ENCODE measurements at regions not wholly inside any gene's neighbourhood (a gene's known extent, or its start where the extent isn't known, plus 50 kb on each side); places are given as distances from the start of the nearest gene placed in this dataset.
A peak's percentile ranks its signal among the peaks of the same experiment; 100 is the strongest.

DNA sequence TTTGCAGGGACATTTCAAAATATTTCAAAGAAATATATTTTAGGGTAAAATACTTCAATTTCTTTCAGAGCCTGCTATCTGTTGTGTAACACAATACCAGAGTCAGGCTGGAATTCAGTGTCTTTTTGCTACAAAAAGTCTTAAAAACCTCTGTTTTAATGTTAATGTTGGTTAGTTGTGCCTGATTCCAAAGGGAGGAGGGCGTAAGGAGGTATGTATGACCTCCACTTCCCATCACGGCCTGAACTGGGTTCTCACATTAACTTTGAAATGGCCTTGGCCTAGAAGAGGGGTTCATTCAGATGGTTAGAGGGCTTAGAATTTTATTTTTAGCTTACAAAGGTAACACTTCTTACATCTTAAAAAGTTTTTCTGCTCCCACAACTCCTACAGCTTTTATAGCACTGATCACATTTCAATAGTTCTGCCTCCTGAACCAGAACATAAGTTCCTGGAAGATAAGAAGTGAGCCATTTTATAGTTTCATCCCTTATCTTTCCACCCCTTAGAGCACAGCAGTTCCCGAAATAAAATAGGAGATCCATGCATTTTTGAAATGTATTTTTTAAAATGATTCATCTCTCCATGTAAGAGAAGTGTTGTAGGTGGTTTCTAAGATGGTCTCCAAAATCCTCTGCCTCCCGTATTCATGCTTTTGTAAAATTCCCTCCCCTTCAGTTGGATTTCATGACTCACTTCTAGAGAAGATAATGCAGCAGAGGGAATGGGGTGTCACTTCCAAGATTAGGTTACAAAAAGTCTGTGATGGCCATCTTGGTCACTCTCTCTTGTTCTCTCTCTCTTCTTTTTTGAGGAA is 543.1 kb upstream of the NECTIN3 start (continued):
- TF ChIP-seq POLR2AphosphoS2 (IDR thresholded peaks at IDR 0.05; ENCODE audit: low read length) (no peak), SETDB1 (IDR thresholded peaks at IDR 0.05; ENCODE audit: low read length) (no peak), JUND (IDR thresholded peaks at IDR 0.05; ENCODE audit: borderline replicate concordance, low read depth, low read length) (peak; percentile 72), JUND (tag; IDR thresholded peaks at IDR 0.05; ENCODE audit: borderline replicate concordance, low read depth, low read length) (peak; percentile 67; the same call in 1 of the 3 replicates), NONO (IDR thresholded peaks at IDR 0.05; ENCODE audit: low read depth in 2 of 2, low read length in 1 of 2) (no peak), ETS2 (tag; IDR thresholded peaks at IDR 0.05; ENCODE audit: borderline replicate concordance, poor library complexity, severe bottlenecking) (no peak), WHSC1 (IDR thresholded peaks at IDR 0.05; ENCODE audit: low read length) (no peak), HMGN3 (IDR thresholded peaks at IDR 0.05; ENCODE audit: borderline replicate concordance, extremely low read depth, insufficient read length, low read depth, low read length) (no peak), CTBP1 (IDR thresholded peaks at IDR 0.05; ENCODE audit: borderline replicate concordance) (0 out of 2 replicates have a peak, but pooled peaks have one; percentile 17), NEUROD1 (IDR thresholded peaks at IDR 0.05; ENCODE audit: borderline replicate concordance, low read depth, low read length, partially characterized antibody) (no peak), NCOA6 (IDR thresholded peaks at IDR 0.05) (no peak), SUPT5H (IDR thresholded peaks at IDR 0.05) (no peak), TCFL5 (CRISPR knock-in tag; conservative IDR thresholded peaks at IDR 0.05) (no peak), ETV5 (CRISPR knock-in tag; IDR thresholded peaks at IDR 0.05; ENCODE audit: low read depth) (no peak), ZBTB17 (CRISPR knock-in tag; IDR thresholded peaks at IDR 0.05) (no peak), SMARCE1 (IDR thresholded peaks at IDR 0.05) (peak; percentile 76), ZNF316 (IDR thresholded peaks at IDR 0.05) (no peak), FOSL1 (tag; conservative IDR thresholded peaks at IDR 0.05) (peak; percentile 79), TRIM24 (IDR thresholded peaks at IDR 0.05) (peak; percentile 18 to 43; a peak in 2 of 4 replicates), RBFOX2 (IDR thresholded peaks at IDR 0.05; ENCODE audit: low read depth, low read length) (no peak), RHOXF2B (CRISPR knock-in tag; conservative IDR thresholded peaks at IDR 0.05) (no peak), ARHGAP35 (IDR thresholded peaks at IDR 0.05; ENCODE audit: partially characterized antibody) (no peak), FOXJ2 (tag; IDR thresholded peaks at IDR 0.05) (no peak), RBBP5 (IDR thresholded peaks at IDR 0.05; ENCODE audit: borderline replicate concordance, insufficient read depth, low read length, poor library complexity, severe bottlenecking) (no peak)
- TF ChIP-seq, protein P1, sequence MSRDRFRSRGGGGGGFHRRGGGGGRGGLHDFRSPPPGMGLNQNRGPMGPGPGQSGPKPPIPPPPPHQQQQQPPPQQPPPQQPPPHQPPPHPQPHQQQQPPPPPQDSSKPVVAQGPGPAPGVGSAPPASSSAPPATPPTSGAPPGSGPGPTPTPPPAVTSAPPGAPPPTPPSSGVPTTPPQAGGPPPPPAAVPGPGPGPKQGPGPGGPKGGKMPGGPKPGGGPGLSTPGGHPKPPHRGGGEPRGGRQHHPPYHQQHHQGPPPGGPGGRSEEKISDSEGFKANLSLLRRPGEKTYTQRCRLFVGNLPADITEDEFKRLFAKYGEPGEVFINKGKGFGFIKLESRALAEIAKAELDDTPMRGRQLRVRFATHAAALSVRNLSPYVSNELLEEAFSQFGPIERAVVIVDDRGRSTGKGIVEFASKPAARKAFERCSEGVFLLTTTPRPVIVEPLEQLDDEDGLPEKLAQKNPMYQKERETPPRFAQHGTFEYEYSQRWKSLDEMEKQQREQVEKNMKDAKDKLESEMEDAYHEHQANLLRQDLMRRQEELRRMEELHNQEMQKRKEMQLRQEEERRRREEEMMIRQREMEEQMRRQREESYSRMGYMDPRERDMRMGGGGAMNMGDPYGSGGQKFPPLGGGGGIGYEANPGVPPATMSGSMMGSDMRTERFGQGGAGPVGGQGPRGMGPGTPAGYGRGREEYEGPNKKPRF (IDR thresholded peaks at IDR 0.05; ENCODE audit: low read depth, low read length): no peak
- TF ChIP-seq, protein P2, sequence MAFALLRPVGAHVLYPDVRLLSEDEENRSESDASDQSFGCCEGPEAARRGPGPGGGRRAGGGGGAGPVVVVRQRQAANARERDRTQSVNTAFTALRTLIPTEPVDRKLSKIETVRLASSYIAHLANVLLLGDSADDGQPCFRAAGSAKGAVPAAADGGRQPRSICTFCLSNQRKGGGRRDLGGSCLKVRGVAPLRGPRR (CRISPR knock-in tag; IDR thresholded peaks at IDR 0.05): no peak

Data from K562 (cell line).